ENCODE measurements at regions not wholly inside any gene's neighbourhood (a gene's known extent, or its start where the extent isn't known, plus 50 kb on each side); places are given as distances from the start of the nearest gene placed in this dataset.
A peak's percentile ranks its signal among the peaks of the same experiment; 100 is the strongest.

DNA sequence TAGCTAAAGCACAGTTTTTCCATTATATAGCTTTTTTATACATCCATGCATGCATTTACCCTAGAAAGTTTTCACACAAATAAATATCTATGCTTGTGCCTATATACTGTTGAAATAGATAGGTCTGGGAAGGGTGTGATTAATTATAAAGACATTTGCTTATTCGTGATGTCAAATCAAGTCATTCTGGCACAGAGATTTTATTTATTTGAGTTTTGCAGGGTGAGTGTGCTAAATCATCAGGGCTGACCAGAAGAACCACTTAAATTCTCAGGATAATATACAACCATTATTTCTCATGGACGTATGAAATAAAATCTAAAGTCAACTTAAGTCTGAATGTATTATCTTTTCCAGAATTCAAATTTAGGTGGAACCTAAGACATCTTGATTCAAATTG lies 295.5 kb downstream of the EPHA4 start:
- no peak overlapping the region for H3K9ac ChIP-seq (ENCODE audit: low read length in 3 of 3)
- DNase-seq (no peak), FAIRE-seq (no peak)
- no peaks in the 10 kb centered on the region for H3K27me3 ChIP-seq (ENCODE audit: control insufficient read depth, insufficient read depth, low read length)
- no peak overlapping the region for H3K27ac ChIP-seq (ENCODE audit: low read depth in 2 of 2, low read length in 2 of 2)
- H3K4me1 ChIP-seq (ENCODE audit: control insufficient read depth in 2 of 3, insufficient read depth in 2 of 3, low read depth in 1 of 3, low read length in 3 of 3) = no peaks in the 10 kb centered on the region
- H3K9me3 ChIP-seq (ENCODE audit: control insufficient read depth in 2 of 3, insufficient read depth in 1 of 3, low read length in 3 of 3) = no peaks in the 10 kb centered on the region
- no peaks in the 10 kb centered on the region for H3K36me3 ChIP-seq (ENCODE audit: control insufficient read depth in 2 of 3, insufficient read depth in 3 of 3, low read length in 3 of 3)
- TF ChIP-seq, protein P1, sequence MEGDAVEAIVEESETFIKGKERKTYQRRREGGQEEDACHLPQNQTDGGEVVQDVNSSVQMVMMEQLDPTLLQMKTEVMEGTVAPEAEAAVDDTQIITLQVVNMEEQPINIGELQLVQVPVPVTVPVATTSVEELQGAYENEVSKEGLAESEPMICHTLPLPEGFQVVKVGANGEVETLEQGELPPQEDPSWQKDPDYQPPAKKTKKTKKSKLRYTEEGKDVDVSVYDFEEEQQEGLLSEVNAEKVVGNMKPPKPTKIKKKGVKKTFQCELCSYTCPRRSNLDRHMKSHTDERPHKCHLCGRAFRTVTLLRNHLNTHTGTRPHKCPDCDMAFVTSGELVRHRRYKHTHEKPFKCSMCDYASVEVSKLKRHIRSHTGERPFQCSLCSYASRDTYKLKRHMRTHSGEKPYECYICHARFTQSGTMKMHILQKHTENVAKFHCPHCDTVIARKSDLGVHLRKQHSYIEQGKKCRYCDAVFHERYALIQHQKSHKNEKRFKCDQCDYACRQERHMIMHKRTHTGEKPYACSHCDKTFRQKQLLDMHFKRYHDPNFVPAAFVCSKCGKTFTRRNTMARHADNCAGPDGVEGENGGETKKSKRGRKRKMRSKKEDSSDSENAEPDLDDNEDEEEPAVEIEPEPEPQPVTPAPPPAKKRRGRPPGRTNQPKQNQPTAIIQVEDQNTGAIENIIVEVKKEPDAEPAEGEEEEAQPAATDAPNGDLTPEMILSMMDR (IDR thresholded peaks at IDR 0.05; ENCODE audit: borderline replicate concordance, extremely low read depth, insufficient read depth) = no peak
- no peak overlapping the region for H3K4me3 ChIP-seq (ENCODE audit: low read length in 3 of 3)
- intact Hi-C loops (cut with DNase I) = no loop called here

DNA sequence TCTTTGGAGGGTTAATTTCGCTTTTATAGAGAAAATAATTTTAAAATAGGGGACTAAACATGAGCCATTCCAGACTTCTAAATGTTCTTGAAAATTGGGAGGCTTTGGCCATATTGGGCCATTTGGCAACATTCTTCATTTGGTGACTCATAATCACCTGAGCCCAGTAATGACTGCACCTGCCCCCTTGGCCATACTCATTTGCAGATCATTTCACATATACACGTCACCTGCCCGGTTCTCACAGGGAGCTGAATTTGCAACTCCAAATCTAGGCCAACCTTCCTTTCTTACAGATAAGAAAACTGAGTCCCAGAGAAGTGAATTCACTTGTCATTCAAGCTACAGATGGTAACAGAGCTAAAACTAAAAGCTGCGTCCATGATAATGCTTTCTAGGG lies 289.7 kb downstream of the EPHA4 start:
- H3K9me3 ChIP-seq (ENCODE audit: control insufficient read depth in 2 of 3, insufficient read depth in 1 of 3, low read length in 3 of 3) = no peaks in the 10 kb centered on the region

DNA sequence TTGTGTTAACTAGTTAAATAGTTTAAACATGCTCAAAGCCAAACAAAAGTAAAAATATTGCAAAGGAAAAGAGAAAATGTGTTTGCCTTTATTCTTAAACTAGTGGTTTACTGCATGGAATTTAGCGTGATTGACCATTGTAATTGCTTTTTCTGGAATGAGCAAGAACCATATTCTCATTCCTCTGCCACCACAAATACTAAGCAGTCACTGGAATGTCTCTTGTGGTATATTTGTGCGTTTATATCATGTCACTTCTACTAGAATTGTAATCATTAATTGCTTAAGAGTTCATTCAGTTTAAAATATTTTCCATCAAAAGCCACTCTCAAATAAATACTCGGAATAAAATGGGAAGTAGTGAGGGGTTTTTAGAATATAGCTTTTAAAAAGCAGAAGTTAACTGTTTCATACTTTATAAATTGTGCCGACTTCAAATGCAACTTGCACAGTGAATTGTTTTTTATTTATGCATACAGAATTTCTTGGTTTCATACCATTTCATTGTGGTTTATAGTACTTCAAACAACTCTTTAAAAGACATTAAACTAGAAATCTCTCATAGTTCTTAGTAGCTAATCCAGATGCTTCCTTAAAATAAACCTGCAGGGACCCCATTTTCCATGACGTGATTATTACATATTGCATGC lies 288.1 kb downstream of the EPHA4 start:
- Histone ChIP-seq H3K9me3 (ENCODE audit: control insufficient read depth in 2 of 3, insufficient read depth in 1 of 3, low read length in 3 of 3) (no peaks in the 10 kb centered on the region), H3K4me1 (ENCODE audit: control insufficient read depth in 2 of 3, insufficient read depth in 2 of 3, low read depth in 1 of 3, low read length in 3 of 3) (no peaks in the 10 kb centered on the region), H3K27me3 (ENCODE audit: control insufficient read depth, insufficient read depth, low read length) (no peaks in the 10 kb centered on the region), H3K27ac (ENCODE audit: low read depth in 2 of 2, low read length in 2 of 2) (no peak overlapping the region), H3K4me3 (ENCODE audit: low read length in 3 of 3) (no peak overlapping the region), H3K36me3 (ENCODE audit: control insufficient read depth in 2 of 3, insufficient read depth in 3 of 3, low read length in 3 of 3) (no peaks in the 10 kb centered on the region), H3K9ac (ENCODE audit: low read length in 3 of 3) (no peak overlapping the region)
- TF ChIP-seq, protein P1 (IDR thresholded peaks at IDR 0.05; ENCODE audit: borderline replicate concordance, extremely low read depth, insufficient read depth) = no peak
- DNase-seq (peak in 1 of 5 donors; percentile 16), FAIRE-seq (no peak)
- intact Hi-C loops (cut with DNase I) = no loop called here

More for the DNA sequence above, 289.7 kb downstream of the EPHA4 start:
- H3K27ac ChIP-seq (ENCODE audit: low read depth in 2 of 2, low read length in 2 of 2) = no peak overlapping the region
- no peak overlapping the region for H3K9ac ChIP-seq (ENCODE audit: low read length in 3 of 3)
- intact Hi-C loops (cut with DNase I) = no loop called here
- DNase-seq (no peak), FAIRE-seq (no peak)
- H3K27me3 ChIP-seq (ENCODE audit: control insufficient read depth, insufficient read depth, low read length) = no peaks in the 10 kb centered on the region
- no peaks in the 10 kb centered on the region for H3K36me3 ChIP-seq (ENCODE audit: control insufficient read depth in 2 of 3, insufficient read depth in 3 of 3, low read length in 3 of 3)
- H3K4me3 ChIP-seq (ENCODE audit: low read length in 3 of 3) = no peak overlapping the region
- TF ChIP-seq, protein P1 (IDR thresholded peaks at IDR 0.05; ENCODE audit: borderline replicate concordance, extremely low read depth, insufficient read depth) = no peak
- no peaks in the 10 kb centered on the region for H3K4me1 ChIP-seq (ENCODE audit: control insufficient read depth in 2 of 3, insufficient read depth in 2 of 3, low read depth in 1 of 3, low read length in 3 of 3)

DNA sequence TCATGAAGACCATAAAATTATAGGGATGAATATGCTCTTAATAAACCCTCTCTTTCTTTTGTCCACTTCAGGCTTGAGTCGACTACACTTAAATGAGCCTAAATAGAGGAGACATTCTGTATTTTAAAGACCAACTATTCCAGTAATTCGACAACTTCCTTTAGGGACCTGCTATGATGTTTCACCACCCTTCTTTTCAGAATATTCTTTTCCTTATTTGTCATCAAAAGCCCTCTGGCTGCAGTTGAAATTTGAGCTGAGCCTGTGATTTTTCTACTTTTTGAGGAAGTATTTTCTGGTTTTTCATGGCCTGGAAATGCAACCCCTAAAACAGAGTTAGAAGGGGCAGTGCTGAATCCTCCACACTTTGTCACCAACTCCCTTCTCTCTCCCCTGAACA lies 287.0 kb downstream of the EPHA4 start:
- intact Hi-C loops (cut with DNase I) = no loop called here
- H3K9me3 ChIP-seq (ENCODE audit: control insufficient read depth in 2 of 3, insufficient read depth in 1 of 3, low read length in 3 of 3) = no peaks in the 10 kb centered on the region
- FAIRE-seq (no peak), DNase-seq (no peak)
- H3K4me3 ChIP-seq (ENCODE audit: low read length in 3 of 3) = no peak overlapping the region
- TF ChIP-seq, protein P1 (IDR thresholded peaks at IDR 0.05; ENCODE audit: borderline replicate concordance, extremely low read depth, insufficient read depth) = no peak
- no peaks in the 10 kb centered on the region for H3K27me3 ChIP-seq (ENCODE audit: control insufficient read depth, insufficient read depth, low read length)
- H3K4me1 ChIP-seq (ENCODE audit: control insufficient read depth in 2 of 3, insufficient read depth in 2 of 3, low read depth in 1 of 3, low read length in 3 of 3) = no peaks in the 10 kb centered on the region
- H3K36me3 ChIP-seq (ENCODE audit: control insufficient read depth in 2 of 3, insufficient read depth in 3 of 3, low read length in 3 of 3) = no peaks in the 10 kb centered on the region
- H3K9ac ChIP-seq (ENCODE audit: low read length in 3 of 3) = no peak overlapping the region
- H3K27ac ChIP-seq (ENCODE audit: low read depth in 2 of 2, low read length in 2 of 2) = no peak overlapping the region

All from kidney (tissue), 13 donors.